ENCODE measurements at regions not wholly inside any gene's neighbourhood (a gene's known extent, or its start where the extent isn't known, plus 50 kb on each side); places are given as distances from the start of the nearest gene placed in this dataset.
"Not testable (repeated sequence)": the region's sequence is repeated elsewhere in the genome, so short reads cannot be mapped to it uniquely, and the experiment has no call there.

DNA sequence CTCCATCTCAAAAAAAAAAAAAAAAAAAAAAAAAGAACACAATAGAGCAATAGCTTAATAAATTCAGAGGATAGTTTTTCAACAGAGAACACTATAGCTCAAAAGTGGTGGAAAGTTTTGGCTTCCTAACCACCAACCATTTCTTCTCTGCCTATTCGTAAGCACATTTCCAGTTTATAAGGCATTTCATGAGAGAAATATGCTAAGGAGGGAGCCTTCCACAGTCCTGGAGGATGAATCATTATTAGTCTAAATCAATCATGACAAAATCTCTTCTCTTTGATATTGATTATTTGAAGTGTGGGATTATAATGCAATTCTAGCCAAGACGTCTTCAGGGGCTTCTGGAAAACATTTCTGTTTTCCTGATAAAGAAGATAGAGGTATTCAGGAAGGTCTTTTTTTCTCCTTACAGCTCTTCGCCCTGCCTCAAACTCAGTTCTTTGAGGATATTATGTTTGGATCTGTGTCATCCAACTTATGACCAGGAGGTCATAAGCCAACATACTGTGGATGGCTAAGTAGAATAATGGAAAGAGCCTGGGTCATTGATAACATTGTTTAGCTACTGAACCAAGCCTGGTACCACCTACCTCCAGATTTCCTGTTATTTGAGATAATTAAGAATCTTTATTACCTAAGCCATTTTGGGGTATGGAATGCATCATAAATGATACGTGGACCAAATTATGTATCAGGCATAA is 207.3 kb downstream of the TRIB2 start:
- TF ChIP-seq, protein P1, sequence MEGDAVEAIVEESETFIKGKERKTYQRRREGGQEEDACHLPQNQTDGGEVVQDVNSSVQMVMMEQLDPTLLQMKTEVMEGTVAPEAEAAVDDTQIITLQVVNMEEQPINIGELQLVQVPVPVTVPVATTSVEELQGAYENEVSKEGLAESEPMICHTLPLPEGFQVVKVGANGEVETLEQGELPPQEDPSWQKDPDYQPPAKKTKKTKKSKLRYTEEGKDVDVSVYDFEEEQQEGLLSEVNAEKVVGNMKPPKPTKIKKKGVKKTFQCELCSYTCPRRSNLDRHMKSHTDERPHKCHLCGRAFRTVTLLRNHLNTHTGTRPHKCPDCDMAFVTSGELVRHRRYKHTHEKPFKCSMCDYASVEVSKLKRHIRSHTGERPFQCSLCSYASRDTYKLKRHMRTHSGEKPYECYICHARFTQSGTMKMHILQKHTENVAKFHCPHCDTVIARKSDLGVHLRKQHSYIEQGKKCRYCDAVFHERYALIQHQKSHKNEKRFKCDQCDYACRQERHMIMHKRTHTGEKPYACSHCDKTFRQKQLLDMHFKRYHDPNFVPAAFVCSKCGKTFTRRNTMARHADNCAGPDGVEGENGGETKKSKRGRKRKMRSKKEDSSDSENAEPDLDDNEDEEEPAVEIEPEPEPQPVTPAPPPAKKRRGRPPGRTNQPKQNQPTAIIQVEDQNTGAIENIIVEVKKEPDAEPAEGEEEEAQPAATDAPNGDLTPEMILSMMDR (IDR thresholded peaks at IDR 0.05; ENCODE audit: low read length, missing control alignments), result no peak
- H3K4me3 ChIP-seq (replicated peaks; ENCODE audit: low read depth, low read length), result no peak overlapping the region
- DNase-seq (ENCODE audit: low read depth), result peak; percentile 63

DNA sequence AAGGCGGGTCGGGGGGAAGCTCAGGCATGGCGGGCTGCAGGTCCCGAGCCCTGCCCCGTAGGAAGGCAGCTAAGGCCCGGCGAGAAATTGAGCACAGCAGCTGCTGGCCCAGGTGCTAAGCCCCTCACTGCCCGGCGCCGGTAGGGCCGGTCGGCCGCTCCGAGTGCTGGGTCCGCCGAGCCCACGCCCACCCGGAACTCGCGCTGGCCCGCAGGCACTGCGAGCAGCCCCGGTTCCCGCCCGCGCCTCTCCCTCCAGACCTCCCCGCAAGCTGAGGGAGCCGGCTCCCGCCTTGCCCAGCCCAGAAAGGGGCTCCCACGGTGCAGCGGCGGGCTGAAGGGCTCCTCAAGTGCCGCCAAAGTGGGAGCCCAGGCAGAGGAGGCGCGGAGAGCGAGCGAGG is 209.9 kb downstream of the TRIB2 start:
- not testable (repeated sequence) for DNase-seq (ENCODE audit: low read depth); H3K4me3 ChIP-seq (replicated peaks; ENCODE audit: low read depth, low read length)

DNA sequence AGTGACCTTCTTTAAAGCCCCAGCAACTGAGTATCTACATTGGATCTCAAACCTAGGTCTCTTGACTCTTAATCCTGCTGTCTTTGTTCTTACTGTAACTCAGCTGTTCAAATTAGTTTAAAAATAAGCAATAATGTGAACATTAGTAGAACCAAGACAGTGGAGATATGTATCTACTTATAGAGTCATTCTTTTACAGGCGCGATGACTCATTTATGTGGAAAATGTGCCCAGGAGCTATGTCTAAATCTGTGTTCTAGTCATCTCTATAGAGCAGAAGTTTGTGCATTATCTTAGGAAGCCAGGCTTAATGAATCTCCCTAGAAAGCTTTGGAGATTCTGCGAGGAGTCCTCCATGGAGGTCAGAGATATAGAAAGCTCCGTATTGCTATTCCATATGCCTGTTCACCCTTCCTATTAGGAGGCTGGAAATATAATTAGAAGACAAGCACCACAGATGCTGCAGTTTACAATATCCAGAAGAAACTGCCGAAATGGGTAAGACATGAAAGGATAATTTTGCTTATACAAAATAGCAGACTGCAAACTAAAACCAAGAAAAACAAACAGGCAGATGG is 211.6 kb downstream of the TRIB2 start:
- TF ChIP-seq, protein P1 (IDR thresholded peaks at IDR 0.05; ENCODE audit: low read length, missing control alignments), result no peak
- H3K4me3 ChIP-seq (replicated peaks; ENCODE audit: low read depth, low read length), result no peak overlapping the region
- peak; percentile 70 for DNase-seq (ENCODE audit: low read depth)

DNA sequence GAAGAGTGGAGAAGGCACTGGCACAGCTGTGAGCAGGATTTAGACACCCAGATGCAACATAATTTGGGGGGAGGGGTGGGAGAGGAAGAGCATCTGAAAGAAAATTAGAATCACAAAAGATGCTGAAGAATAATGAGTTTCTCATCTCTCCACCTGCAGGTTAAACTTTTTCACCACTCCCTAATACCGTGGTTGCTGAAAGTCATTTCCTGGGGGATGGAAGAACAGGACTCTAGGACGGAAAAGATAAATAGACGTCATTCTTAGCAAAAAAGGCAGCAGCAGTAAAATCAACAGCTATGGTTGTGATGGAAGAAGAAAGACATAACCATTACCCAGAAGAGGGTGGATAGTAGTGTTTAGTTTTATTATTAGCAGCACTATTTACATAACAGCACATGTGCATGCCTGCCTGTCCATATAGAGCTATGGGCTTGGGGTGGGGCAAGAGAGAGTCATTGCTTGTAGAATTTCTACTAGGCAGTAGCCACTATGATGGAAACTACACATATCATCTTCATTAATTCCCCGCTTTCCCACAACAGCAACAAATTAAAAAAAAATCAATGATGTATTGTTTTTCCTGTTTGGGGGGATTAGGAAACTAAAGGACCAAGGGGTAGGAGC is 212.2 kb downstream of the TRIB2 start:
- TF ChIP-seq, protein P1 (IDR thresholded peaks at IDR 0.05; ENCODE audit: low read length, missing control alignments), result no peak
- no peak for DNase-seq (ENCODE audit: low read depth)
- no peak overlapping the region for H3K4me3 ChIP-seq (replicated peaks; ENCODE audit: low read depth, low read length)

DNA sequence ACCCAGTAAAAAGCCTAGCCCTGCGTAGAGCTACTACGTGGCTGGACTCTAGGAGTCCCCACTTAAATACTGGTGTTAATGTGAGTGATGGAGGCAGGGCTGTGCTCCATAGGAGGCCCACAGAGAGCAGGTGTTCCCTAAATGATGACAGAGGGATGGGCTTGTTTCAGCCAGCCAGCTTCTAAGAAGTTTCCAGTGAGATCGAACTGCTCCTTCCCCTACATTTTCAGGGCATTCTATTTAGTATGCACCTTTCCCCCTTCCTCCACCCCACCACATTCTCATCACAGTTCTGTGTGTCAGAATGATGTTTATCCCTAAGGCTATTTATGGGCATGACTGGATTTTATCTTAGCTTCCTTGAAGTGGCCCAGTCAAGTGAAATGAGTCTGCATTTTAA is 213.0 kb downstream of the TRIB2 start:
- DNase-seq (ENCODE audit: low read depth), result no peak
- no peak overlapping the region for H3K4me3 ChIP-seq (replicated peaks; ENCODE audit: low read depth, low read length)
- TF ChIP-seq, protein P1 (IDR thresholded peaks at IDR 0.05; ENCODE audit: low read length, missing control alignments), result no peak

DNA sequence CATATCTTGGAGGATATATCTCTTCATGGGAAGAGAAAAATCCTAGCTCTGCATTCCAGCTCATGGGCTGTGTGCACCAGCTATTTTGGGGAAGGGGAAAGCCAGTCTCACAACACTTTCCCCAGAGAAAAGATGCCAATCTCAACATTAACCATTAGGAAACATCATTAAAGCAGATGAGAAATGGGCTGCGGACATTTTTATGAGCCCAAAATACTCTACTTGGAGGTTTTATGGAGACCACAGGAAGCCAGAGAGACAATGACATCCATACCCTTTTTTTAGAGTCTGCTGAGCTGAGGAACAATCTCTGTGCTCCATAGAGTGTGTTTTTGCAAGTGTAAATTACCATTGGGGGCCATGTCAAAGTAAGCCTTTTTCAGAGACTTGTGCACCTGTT is 213.7 kb downstream of the TRIB2 start:
- no peak for DNase-seq (ENCODE audit: low read depth)
- TF ChIP-seq, protein P1 (IDR thresholded peaks at IDR 0.05; ENCODE audit: low read length, missing control alignments), result no peak

DNA sequence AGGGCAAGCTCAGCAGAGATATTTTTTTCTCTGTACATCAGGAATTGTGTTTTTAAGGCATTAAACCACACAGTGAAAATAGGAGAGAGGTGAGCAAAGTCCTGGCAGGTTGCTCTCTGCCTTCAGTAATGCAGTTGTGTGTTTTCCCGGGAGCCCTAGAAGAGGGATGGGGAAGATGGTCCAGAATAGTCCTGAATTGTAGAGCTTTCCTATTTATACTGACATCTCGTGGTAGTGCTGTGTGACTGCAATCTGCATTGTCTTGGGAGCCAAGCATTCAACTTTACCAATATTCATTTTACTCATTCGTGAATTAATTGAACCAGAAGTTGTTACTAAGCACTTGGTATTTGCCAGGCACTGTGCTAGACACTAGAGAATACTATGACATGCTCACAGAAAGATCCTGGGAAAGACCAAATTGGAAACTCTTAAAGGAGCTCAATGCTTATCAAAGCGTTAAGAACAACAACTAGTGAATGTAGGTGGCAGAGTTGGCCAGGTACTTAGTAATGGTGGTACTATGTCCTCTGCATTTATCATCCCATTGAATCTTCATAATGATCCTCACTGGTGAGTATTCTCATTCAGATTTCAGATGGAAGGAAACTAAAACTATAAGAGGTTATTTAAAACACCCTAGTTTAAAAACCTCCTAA is 214.6 kb downstream of the TRIB2 start:
- TF ChIP-seq, protein P1 (IDR thresholded peaks at IDR 0.05; ENCODE audit: low read length, missing control alignments), result peak; percentile 97
- DNase-seq (ENCODE audit: low read depth), result peak; percentile 80
- no peak overlapping the region for H3K4me3 ChIP-seq (replicated peaks; ENCODE audit: low read depth, low read length)

More for the DNA sequence above, 213.7 kb downstream of the TRIB2 start:
- no peak overlapping the region for H3K4me3 ChIP-seq (replicated peaks; ENCODE audit: low read depth, low read length)
